ENCODE measurements at regions not wholly inside any gene's neighbourhood (a gene's known extent, or its start where the extent isn't known, plus 50 kb on each side); places are given as distances from the start of the nearest gene placed in this dataset.

DNA sequence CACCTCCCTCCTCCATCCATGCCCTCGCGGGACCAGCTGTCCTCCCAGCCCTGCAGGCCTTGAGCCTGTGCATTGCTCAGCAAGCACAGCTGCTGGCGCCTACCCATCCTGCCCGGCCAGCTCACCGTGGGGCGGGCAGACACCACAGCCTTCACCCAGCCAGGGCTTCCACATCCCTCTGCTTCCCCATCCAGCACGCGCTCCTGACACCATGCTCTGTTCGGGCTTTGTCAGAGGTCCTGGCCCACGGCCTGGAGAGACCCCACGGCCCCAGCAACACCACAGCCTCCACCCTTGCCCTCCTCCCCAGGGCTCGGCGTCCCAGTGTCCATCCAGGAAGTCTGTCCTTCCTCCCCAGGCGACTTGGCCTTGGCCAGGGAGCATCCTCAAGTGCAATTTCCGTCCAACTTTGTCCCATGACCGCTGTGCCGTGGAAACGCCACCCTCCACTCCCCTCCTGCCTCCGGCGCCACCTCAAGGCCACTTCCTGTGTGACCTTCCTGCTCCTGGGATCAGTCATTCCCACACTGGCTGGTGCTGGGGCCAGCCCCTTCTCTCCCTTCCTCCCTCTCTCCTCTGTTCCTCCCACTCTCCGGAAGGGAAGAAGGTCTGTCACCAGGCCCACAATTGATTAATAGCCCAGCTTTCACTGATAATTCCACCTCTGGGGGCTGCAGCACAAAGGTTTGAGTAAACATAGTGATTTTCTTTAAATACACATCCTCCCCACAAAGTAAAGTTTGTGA lies 71.5 kb upstream of the SMNDC1 start:
- no peak for DNase-seq

DNA sequence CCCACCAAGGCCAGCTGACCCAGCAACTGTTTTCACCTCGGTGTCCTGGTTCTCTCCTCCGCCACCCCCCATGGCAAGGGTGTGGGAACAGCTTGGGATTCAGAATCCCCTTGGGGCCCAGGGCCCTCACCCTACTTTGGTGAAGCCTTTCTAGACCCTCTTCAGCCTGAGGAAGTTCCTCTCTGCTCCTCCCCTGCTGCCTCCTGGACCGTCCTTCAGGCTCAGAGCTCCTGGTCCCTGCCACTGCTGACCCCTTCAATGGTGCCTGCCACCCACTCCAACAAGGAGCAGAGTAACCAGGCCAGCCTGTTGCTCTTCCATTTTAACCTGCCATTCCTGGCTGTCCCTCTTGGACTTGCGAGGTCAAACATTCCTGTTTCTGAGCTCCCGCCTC lies 72.0 kb upstream of the SMNDC1 start:
- no peak for DNase-seq

DNA sequence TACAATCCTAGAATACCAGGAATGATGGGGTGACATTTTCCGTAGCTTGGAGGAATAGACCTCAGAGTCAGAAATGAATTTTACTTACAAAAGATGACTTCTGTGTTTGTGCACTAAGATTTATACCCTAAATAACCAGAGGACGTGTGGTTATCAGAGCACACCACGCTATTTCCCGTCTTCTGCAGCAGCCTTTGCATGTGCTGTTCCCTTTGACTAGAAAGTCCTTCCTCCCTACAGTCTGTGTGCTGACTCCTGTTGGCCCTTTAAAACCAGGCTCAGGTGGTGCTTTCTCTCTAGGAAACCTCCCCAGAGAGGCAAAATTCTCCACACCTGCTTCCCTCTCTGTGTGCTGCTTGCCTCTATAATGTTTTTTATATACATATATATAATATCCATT lies 73.3 kb upstream of the SMNDC1 start:
- no peak for DNase-seq

DNA sequence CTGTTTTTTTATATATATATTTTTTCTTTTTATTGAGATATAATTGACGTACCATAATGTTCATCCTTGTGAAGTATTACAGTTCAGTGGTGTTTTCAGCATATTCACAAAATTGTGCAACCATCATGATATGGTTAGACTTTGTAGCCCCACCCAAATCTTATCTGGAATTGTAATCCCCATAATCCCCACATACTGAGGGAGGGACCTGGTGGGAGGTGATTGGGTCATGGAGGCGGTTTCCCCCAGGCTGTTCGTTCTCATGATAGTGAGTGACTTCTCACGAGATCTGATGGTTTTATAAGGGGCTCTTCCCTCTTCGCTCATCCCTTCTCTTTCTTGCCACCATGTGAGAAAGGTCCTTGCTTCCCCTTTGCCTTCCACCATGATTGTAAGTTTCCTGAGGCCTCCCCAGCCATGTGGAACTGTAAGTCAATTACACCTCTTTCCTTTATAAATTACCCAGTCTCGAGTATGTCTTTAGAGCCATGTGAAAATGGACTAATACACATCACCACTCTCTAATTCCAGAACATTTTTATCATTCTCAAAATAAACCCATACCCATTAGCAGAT lies 73.9 kb upstream of the SMNDC1 start:
- no peak for DNase-seq

DNA sequence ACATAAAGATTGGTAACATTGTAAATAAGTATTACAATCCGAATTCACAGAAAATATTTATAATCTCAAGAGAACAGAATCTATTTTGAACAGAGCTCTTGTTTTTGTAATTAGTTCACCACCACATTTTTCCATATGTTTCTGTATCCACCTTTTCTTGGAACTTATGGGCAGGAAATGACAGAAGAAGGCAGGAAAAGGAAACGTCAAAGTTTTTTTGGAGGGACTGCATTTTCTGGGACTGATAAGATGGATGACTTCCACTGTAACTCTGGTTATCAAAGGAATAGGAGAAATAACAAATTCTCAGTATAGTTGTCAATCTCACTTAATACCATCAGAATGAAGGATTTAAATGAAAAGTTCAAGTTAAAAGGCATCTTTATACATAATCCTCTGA lies 75.1 kb upstream of the SMNDC1 start:
- DNase-seq = no peak

DNA sequence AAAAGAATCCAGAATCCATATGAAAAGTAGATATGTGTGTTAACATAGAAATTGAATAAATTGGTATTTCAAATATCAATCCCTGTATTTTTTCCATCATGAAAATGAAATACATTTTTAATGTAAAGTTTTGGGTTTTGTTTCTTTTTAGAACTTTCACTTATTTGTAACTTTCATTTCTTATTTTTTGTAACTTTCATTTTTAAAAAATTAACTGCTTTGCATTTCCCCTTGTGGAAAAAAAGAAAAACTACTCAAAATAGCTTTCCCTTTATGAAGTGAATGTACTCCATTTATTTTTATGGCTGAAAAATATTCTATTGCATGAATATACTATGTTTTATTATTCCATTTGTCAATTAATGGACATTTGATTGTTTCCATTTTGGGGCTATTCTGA lies 75.6 kb upstream of the SMNDC1 start:
- DNase-seq = no peak

DNA sequence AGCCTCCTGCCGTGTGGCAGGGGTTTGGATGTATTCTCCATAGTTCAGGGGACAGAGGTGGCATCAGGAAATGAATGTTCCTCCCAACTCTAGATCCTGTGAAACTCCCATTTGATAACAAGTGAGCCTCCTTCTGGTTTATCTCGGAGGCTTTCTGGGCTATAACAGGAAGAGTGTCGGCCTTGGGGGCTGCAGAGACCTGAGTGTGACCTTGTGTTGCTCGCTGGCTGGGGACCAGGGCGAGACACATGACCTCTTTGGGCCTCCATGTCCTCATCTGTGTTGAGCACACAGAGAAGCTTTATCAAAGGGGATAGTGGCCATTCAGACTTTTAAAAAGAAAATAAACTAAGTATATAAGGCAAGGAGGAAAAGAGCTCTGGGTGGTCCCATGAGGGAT lies 78.0 kb upstream of the SMNDC1 start:
- no peak for DNase-seq

DNA sequence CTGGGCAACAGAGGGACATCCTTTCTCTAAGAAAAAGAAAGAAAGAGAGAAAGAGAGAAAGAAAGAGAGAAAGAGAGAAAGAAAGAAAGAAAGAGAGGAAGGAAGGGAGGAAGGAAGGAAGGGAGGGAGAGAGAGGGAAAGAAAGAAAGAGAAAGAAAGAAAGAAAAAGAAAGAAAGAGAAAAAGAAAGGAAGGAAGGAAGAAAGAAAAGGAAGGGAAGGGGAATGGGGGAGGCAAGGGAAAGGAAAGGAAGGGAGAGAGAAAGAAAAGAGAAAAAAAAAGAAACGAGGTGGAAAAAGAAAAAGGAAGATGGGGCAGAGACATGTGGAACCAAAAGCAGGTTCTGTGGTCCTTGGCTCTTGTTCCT lies 82.9 kb upstream of the SMNDC1 start:
- DNase-seq = no peak

DNA sequence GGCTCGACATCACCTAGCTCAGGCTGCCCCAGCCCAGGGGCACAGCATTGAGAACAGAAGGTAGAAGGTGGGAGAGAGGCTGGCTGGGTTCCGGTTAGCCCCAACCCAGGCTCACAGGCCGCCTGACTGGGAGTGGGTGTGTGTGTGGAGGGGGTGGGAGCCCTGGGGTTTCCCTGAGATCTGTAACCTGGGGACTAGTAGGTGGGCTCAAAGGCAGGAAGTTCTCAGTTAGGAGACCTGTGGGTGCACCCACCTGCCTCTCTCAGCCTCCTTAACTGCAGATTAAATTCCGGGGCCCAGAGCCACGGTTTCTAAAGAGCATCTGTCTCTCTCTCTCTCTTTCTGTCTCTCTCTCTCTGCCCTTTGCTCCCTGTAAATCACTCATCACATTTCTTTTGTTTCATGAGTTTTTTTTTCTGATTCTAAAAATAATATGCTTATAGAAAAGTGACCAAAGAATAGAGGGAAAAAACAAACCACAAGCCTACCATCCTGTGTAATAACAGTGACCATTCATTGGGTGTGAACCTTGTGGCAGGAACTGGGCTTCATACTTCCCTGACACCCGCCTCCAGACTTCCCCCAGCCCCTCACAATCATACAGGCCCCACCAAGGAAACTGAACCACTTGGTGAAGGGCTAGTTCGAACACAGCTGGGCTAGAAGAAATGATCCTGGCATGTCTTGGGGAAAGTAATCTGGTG lies 83.4 kb upstream of the SMNDC1 start:
- DNase-seq = peak; percentile 46

DNA sequence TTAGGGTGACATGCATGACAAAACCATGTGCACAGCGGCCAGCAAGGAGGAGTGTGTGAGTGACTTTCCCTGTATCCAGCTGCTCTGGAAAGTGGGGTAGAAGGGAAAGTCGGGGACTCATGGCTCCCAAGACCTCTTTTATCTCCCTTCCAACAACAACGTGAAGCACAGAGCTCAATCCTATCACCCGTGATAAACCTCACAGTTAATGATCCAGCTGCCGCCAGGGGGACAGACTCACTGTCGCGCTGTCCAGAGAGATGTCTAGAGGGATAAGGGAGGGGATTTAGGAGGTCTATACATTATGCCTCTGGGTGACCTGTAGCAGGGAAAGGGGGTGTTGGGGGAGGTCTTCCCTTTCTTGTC lies 84.0 kb upstream of the SMNDC1 start:
- DNase-seq = no peak

DNA sequence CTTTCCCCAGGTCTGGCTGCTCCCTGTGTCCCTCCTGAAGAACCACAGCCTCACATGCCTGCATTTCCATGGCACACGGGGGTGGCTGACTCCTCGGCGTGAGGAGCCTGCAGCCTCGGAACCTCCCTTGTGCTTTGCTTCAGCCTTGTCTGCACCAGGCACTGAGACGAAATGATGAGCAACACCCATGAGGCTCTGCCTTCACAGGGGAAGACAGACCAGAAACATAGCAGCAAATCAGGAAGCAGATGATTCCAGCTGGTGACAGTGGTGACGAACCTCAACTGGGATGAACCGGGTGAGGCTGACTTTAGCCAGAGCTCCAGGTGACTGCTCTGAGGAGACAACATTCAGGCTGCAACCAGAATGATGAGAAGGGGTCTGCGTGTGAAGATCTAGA lies 84.5 kb upstream of the SMNDC1 start:
- no peak for DNase-seq

DNA sequence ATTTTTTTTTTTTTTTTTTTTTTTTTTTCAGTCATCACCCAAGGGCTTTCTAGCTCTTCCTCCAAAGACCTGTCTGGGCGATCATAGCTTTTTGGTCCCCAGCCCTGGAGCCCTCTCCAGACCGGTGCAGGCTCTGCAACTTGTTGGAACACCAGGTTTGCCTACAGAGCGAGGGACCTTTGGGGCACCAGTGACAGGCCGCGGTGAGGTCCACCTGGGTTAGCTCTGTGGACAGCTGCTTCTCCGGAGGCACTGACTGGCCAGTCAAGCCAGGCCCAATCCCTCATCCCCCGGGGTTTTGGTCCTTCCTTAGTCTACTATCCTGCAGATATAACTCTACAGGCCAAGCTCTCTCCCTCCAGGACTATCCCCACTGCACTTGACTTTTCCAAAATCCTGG lies 86.8 kb upstream of the SMNDC1 start:
- no peak for DNase-seq

DNA sequence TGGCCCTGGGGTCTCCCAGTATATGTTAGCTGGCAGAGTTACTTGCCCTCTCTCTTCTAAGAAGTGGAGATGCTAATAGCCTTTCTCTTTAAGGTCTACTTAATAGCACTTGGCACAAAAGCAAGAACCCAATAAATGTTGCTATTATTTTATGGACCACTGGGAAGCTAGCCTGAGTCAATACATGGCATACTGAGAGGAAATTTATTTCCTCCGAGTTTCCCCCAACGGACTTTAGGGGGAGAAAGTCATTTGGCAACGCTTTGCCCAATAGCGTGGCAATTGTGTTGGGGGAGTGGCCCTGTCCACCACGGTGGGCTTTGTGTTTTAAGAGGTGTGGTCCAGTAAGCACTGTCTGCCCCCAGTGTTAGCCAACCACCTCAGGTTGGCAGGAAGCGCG lies 87.4 kb upstream of the SMNDC1 start:
- no peak for DNase-seq

DNA sequence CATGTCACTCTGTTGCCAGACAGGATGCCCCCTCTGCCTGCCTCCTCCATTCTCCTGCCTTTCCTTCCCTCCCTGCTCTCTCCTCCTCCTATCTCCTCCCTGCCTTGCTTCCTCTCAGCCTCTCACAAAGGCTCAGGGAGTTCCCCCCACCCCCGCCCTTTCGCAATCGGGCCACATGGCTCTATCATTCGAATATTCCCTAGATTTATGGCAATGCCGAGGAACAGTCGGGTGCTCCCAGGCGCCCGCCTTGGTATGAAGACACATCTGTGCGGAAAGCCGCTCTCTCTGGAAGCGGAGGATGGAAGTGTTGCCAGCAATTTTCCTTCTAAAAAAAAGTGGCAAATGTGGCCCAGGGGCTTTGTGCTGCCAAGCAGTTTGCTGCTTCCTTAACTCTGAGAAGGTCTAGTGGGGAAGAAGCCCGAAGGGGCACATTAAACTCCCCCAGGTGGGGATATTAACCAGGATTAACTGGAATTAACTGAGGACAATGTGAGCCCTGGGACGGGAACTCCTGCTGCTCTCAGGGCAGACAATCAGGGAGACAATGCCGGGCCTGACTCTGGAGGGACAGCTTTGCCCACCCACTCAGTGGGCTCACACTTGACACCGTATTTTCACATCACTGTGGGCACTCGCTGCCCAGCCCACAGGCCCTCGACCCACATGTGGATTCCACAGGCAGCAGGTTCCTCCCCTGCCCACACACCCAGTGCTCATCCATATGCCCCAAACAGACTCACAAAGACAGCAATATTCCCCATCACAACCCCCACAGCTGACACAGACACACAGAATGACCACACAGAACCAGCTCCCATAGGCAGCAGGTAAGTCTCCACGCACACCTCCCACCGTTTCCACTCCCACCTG lies 88.4 kb upstream of the SMNDC1 start:
- DNase-seq = no peak

DNA sequence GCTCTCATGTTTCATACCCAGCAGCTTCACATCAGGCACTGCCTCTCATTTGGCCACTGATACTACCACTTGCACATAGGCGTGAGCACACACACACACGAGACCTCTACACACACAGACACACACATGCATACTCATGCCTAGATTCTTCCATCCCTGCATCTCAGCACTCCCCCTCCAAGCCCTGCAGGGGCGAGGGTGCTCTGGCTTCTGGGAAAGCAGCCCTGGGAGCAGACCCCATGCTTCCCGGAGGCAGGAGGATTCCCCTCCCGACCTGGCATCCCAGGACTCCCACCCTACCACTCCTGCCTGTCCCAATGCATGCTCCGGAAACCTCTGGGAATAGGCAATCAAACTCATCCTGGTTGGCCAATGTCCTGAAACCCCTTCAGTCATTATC lies 89.1 kb upstream of the SMNDC1 start:
- no peak for DNase-seq

DNA sequence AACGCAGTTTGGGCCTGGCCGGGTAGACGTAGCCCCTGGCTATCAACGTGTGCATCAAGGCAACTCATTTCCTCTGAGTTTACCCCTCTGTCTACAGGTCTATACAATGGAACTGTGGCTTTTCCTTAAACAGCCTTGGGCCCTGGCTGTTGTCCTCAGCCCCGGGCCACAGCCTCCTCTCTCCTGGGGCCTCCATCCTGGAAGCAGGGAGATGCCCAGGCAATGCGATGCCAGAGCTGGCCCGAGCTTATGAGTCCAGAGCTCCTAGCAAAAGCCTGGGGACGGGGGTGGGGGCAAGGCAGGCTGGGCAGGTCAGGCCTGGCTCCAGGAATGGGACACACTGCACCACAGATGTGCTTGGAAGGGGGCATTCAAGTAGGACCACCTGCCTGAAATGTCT lies 89.6 kb upstream of the SMNDC1 start:
- no peak for DNase-seq

DNA sequence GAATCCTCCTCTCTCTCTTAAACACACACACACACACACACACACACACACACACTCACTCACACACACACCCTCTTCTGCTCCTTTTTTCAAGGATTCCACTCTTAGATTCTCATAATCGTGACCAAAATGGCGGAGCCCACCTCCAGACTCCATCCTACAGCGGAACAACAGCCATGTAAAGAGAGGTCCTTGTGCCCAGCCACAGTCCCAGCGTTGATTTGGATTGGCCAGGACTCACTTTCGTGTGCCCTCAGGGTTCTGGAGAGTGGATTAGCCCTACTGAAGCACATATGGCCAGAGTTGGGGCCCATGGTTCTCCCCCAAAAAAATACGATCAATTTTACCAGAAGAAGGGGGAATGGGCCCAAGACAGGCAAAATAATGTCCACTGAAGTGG lies 90.2 kb upstream of the SMNDC1 start:
- no peak for DNase-seq

DNA sequence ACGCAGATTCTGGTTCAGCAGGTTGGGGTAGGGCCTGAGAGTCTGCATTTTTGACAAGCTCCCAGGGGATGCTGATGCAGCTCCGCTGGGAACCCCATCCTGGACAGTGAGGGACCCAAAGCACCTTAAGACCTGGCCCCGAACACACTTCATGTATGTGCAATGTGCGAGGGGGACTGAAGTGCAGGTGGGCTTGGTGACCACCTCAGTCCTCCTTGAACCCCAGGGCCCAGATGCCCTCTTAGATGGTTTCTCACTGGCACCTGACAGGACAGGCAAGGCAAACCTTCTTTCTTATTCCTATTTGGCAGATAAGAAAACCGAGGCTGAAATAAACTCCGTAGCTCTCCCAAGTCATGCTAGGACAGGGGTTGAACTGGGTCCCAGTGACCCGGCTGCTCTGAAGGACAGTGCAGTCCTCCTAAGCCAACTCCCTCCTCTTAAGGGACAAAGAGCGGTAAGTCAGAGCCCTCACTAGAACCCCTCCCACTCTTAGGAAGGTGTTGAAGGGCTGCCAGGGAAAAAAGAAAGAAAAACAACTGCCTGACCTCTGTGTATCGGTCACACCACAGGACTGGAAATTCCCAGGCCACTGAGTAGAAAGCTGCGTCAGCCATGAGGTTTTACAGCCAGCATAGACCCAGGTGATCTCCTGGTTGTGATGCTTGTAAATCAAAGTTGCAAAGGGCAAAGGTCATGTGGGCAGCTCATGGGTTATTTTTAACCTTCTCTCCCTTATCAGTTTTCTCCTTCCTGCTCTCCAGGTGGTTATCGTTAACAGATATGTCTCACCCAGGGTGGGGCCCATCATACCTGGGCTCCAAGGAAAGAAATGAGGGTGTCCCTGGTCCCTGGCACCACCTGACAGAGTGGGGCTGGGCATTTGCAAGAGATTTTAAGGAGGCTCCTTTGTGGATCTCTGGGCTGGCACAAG lies 90.9 kb upstream of the SMNDC1 start:
- no peak for DNase-seq

DNA sequence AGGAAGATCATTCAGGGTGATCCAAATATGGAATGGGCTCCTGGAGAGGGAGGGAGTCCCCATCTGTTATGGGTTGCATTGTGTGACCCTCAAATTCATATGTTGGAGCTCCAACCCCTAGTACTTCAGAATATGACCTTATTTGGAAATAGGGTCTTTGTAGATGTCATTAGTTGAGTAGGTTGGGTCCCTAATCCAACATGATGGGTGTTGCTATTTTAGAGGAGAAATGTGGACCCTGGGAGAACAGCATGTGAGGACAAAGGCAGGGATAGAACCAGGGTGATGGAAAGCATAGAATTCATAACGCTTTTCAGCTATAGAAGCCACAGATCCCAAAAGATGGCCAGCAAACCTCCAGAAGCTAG lies 91.5 kb upstream of the SMNDC1 start:
- no peak for DNase-seq

DNA sequence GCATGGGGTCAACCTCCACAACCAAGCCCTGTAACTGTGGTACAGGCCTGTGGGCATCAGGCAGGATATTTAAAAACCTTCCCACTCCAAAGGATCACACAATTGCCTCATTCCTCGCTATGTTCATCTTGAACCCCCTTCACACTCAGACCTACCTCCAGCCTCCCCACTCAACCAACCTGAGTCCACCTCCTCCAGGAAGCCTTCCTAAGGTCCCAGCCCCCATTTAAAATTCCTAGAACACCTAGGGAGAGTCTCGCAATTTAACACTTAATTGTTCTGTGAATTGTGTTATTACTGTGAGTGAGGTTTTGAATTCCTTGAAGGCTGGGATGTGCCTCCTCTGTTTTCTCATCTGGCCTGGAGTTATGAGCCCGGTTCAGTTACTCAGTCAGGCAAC lies 93.1 kb upstream of the SMNDC1 start:
- no peak for DNase-seq

DNA sequence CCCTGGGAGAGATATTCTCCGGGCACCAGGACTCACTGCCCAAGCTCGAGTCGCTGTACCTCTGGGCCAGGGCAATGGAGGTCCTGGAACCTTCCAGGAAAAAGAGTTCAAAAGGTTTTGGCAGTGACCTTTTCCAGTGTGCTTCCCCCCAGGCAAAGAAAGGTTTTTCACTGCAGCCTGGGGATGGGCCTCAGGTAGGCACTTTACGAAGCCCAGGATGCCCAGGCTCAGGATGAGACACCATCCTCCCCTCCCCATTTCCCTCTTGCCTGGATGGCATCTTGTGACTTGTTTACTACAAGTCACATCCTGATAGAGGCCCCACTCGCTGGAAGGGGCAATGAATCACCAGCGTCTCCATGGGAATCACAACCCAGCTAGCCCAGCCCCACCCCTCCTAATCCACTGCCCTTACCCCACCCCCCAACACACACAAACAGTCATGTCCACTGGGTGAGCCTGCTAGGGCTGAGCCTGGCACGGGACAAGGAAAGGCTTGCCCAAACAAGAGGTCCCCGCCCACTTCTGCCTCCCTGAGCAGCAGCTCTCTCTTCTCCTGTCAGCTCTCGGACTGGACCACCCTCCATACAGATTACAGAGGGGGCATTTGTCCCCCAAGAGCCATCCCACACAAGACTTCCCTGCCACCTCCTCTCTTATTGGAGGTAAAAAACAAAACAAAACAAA lies 93.8 kb upstream of the SMNDC1 start:
- no peak for DNase-seq
